GM12878 (cell line): ENCODE measurements at regions not wholly inside any gene's neighbourhood (a gene's known extent, or its start where the extent isn't known, plus 50 kb on each side); places are given as distances from the start of the nearest gene placed in this dataset.

Experiments
- ATAC-seq: fragments of 200-7000 bp; cut with Tn5 transposase; 3 replicates; pipeline ENCODE4 v1.9.1; 2020; ENCODE audit warnings: mild to moderate bottlenecking, moderate library complexity
- BruUV-seq: library from RNA; stranded (reverse); fragments of 400-500 nt; replicated peaks from 2 replicates; lab custom pipeline; 2021; lab: Mats Ljungman, UMichigan
- CTCF ChIA-PET: fragments of 300-600 bp; sonication (Branson Sonifier 250); formaldehyde crosslinking; extraction: SDS; loops from one replicate; lab custom pipeline; 2021; ENCODE audit warnings: inconsistent platforms; lab: Yijun Ruan, JAX
- POLR2A ChIA-PET: fragments of 350-600 bp; formaldehyde crosslinking; extraction: SDS; loops from one replicate; lab custom pipeline; 2021; ENCODE audit warnings: inconsistent platforms; lab: Charles Lee
- RAD21 ChIA-PET: fragments of 300-600 bp; sonication (Branson Sonifier 250); formaldehyde crosslinking; loops from one replicate; lab custom pipeline; 2023; ENCODE audit warnings: antibody characterized with exemption; ENCODE audit not compliant: unreplicated experiment; lab: Charles Lee
- SMC1A ChIA-PET: fragments of 300-600 bp; sonication (Branson Sonifier 250); formaldehyde crosslinking; loops from one replicate; lab custom pipeline; 2023; ENCODE audit not compliant: unreplicated experiment, uncharacterized antibody; lab: Charles Lee
- DNase-seq: peaks from one replicate; pipeline ENCODE4 v3.0.0-alpha.2; 2011; ENCODE audit warnings: low read depth, low spot score
- FAIRE-seq: peaks from 3 replicates; lab custom pipeline; 2011; peaks lifted over from hg19 to GRCh38; lab: Jason Lieb, UNC
- H2AFZ ChIP-seq: 2 replicates; pipeline ENCODE4 v1.6.0; 2011; ENCODE audit warnings: low read depth, low read length, control low read depth; ENCODE audit not compliant: control insufficient read depth
- H3K27ac ChIP-seq: 2 replicates; pipeline ENCODE4 v1.5.1; 2011; ENCODE audit warnings: control low read depth; ENCODE audit not compliant: control insufficient read depth, insufficient read depth
- H3K27me3 ChIP-seq, 2 experiments: replicated peaks in 1 of 2; 2 replicates each; pipeline versions ENCODE4 v1.6.0 to v1.6.1; 2011; ENCODE audit warnings: low read length in 1 of 2; ENCODE audit not compliant: control insufficient read depth in 2 of 2, insufficient read depth in 2 of 2
- H3K36me3 ChIP-seq, 2 experiments: 2 replicates each; pipeline ENCODE4 v1.5.1; 2011; ENCODE audit warnings: low read length in 1 of 2; ENCODE audit not compliant: control insufficient read depth in 2 of 2, insufficient read depth in 2 of 2
- H3K4me1 ChIP-seq: 2 replicates; pipeline ENCODE4 v1.6.1; 2011; ENCODE audit warnings: mild to moderate bottlenecking, low read length, moderate library complexity, mixed read lengths; ENCODE audit not compliant: control insufficient read depth, insufficient read depth
- H3K4me2 ChIP-seq: 2 replicates; pipeline ENCODE4 v1.6.0; 2011; ENCODE audit warnings: control low read depth; ENCODE audit not compliant: control insufficient read depth, insufficient read depth
- H3K4me3 ChIP-seq: fragments of 200-600 bp; sonication (generic); 2 replicates; pipeline ENCODE4 v1.5.1; 2016
- H3K79me2 ChIP-seq: 2 replicates; pipeline ENCODE4 v1.6.0; 2011; ENCODE audit warnings: low read length; ENCODE audit not compliant: control insufficient read depth, insufficient read depth
- H3K9ac ChIP-seq: 2 replicates; pipeline ENCODE4 v1.8.0; 2011; ENCODE audit warnings: low read length, control low read depth, mixed read lengths; ENCODE audit not compliant: control insufficient read depth, insufficient read depth
- H3K9me3 ChIP-seq: replicated peaks from 3 replicates; pipeline ENCODE4 v1.5.1; 2011; ENCODE audit warnings: mild to moderate bottlenecking, low read length; ENCODE audit not compliant: control insufficient read depth, insufficient read depth
- H4K20me1 ChIP-seq: 2 replicates; pipeline ENCODE4 v1.6.0; 2011; ENCODE audit not compliant: control insufficient read depth, insufficient read depth
- GABPA ChIP-seq: IDR thresholded peaks from 2 replicates; pipeline ENCODE4 v1.6.1; 2014; ENCODE audit warnings: antibody characterized with exemption, low read depth, mild to moderate bottlenecking, inconsistent platforms
- NFYB ChIP-seq: IDR thresholded peaks from 2 replicates; pipeline ENCODE4 v1.6.1; 2011; ENCODE audit warnings: low read depth, mild to moderate bottlenecking, low read length, improper control_type of control experiment, moderate library complexity; ENCODE audit not compliant: insufficient read depth
- PRDM15 ChIP-seq: fragments of 450-650 bp; formaldehyde crosslinking; IDR thresholded peaks from 2 replicates; pipeline ENCODE4 v1.4.0; 2020; ENCODE audit warnings: mild to moderate bottlenecking, moderate library complexity
- RAD21 ChIP-seq: IDR thresholded peaks from 2 replicates; pipeline ENCODE4 v1.6.1; 2011; ENCODE audit warnings: mild to moderate bottlenecking, low read depth, low read length, moderate library complexity; ENCODE audit not compliant: insufficient read depth
- SIX5 ChIP-seq: IDR thresholded peaks from 2 replicates; pipeline ENCODE4 v1.6.1; 2011; ENCODE audit warnings: mild to moderate bottlenecking, low read depth, low read length, moderate library complexity; ENCODE audit not compliant: severe bottlenecking
- STAT3 ChIP-seq: IDR thresholded peaks from 2 replicates; pipeline ENCODE4 v1.6.1; 2011; ENCODE audit warnings: low read depth, low read length, improper control_type of control experiment
- TAF1 ChIP-seq: IDR thresholded peaks from 2 replicates; pipeline ENCODE4 v1.6.1; 2011; ENCODE audit warnings: mild to moderate bottlenecking, low read depth, low read length, borderline replicate concordance
- WRNIP1 ChIP-seq: IDR thresholded peaks from 2 replicates; pipeline ENCODE4 v1.6.1; 2011; ENCODE audit warnings: low read depth, low read length, improper control_type of control experiment, borderline replicate concordance
- WGBS: methylation state at CpG from one replicate; pipeline ENCODE4 v1.1.6; 2016; ENCODE audit warnings: low lambda C conversion rate; ENCODE audit not compliant: insufficient replicate concordance, insufficient coverage; ENCODE audit errors: missing lambda C conversion rate; 5-methylcytosine and 5-hydroxymethylcytosine counted together
- in situ Hi-C: fragments of 300-500 bp; cut with MboI; formaldehyde crosslinking; loops from 9 replicates; pipeline ENCODE4 v1.14.3; 2018; ENCODE audit warnings: mixed read lengths
- intact Hi-C: fragments of 100-400 bp; cut with micrococcal nuclease; formaldehyde crosslinking; loops from one replicate; pipeline ENCODE4 v1.14.2; 2022; ENCODE audit not compliant: unreplicated experiment
- TF ChIP-seq, protein P1 (sequence below): IDR thresholded peaks from 2 replicates; pipeline ENCODE4 v1.6.1; 2011; ENCODE audit warnings: low read depth, low read length, improper control_type of control experiment, borderline replicate concordance
- TF ChIP-seq, protein P2 (sequence below): fragments of 450-650 bp; formaldehyde crosslinking; IDR thresholded peaks from 2 replicates; pipeline ENCODE4 v1.5.0; 2022; ENCODE audit warnings: mild to moderate bottlenecking, missing genetic modification characterization

DNA sequence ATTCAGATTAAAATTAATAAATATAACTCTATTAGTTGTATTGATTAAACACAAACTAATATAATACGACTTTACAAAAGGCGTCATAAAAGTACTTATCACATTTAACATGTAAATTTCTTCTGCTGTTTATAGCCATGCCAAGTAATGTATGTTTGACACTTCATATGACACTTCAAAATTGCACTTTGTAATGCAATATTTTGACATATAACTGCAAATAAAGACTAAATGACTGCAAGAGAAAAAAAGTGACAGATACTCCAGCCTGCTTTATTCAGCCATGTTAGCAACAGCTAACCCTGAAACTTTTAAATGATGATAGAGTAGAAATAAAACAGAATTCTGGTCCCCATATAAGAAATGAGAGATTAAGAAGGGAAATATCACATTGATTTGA is 1238.0 kb downstream of the MRPL39 start:
- no peaks in the 10 kb centered on the region for H3K79me2 ChIP-seq
- no peak for TF ChIP-seq GABPA
- no peaks in the 10 kb centered on the region for H3K36me3 ChIP-seq
- H3K4me2 ChIP-seq, result no peak overlapping the region
- WGBS, result 33% methylated on average over 2 of the region's 2 CpGs
- BruUV-seq, result no TSS peak
- ChIA-PET CTCF (interaction anchor here (0.6 kb wide), 1 partner anchor 1824 kb away, joined by 3 read pairs; no protein-coding TSS in a partner anchor), RAD21 (no interaction called here), SMC1A (interaction anchor here (0.9 kb wide), 1 partner anchor 16 kb away, joined by 4 read pairs; no protein-coding TSS in a partner anchor), POLR2A (no interaction called here)
- H3K9ac ChIP-seq, result no peak overlapping the region
- no peak for FAIRE-seq
- ATAC-seq, result no peak
- in situ Hi-C loops (no loop called here), intact Hi-C loops (no loop called here)
- no peak overlapping the region for H2AFZ ChIP-seq
- H3K9me3 ChIP-seq, result no peaks in the 10 kb centered on the region
- no peak overlapping the region for H3K4me3 ChIP-seq
- no peaks in the 10 kb centered on the region for H3K4me1 ChIP-seq
- H3K27ac ChIP-seq, result no peak overlapping the region
- DNase-seq, result no peak
- H4K20me1 ChIP-seq, result no peaks in the 10 kb centered on the region
- H3K27me3 ChIP-seq, result no peaks in the 10 kb centered on the region

GRCh38 chr21:24367936-24368335 is 1239.3 kb downstream of the MRPL39 start:
- no peak for DNase-seq
- no peaks in the 10 kb centered on the region for H3K4me1 ChIP-seq
- H3K27ac ChIP-seq, result no peak overlapping the region
- CTCF ChIA-PET, result no interaction called here
- BruUV-seq, result no TSS peak
- no peaks in the 10 kb centered on the region for H3K27me3 ChIP-seq
- H3K9ac ChIP-seq, result no peak overlapping the region
- intact Hi-C loops (no loop called here), in situ Hi-C loops (no loop called here)
- H3K9me3 ChIP-seq, result no peaks in the 10 kb centered on the region
- POLR2A ChIA-PET, result no interaction called here
- no peaks in the 10 kb centered on the region for H4K20me1 ChIP-seq
- no peak overlapping the region for H3K4me2 ChIP-seq
- H3K4me3 ChIP-seq, result no peak overlapping the region
- RAD21 ChIA-PET, result no interaction called here
- H2AFZ ChIP-seq, result no peak overlapping the region
- SMC1A ChIA-PET, result no interaction called here
- no peaks in the 10 kb centered on the region for H3K79me2 ChIP-seq
- FAIRE-seq, result no peak
- no peaks in the 10 kb centered on the region for H3K36me3 ChIP-seq
- no peak for ATAC-seq
- TF ChIP-seq STAT3 (no peak), WRNIP1 (no peak), TAF1 (no peak), PRDM15 (CRISPR knock-in tag) (no peak), NFYB (no peak), SIX5 (no peak), RAD21 (no peak)
- TF ChIP-seq, protein P1, sequence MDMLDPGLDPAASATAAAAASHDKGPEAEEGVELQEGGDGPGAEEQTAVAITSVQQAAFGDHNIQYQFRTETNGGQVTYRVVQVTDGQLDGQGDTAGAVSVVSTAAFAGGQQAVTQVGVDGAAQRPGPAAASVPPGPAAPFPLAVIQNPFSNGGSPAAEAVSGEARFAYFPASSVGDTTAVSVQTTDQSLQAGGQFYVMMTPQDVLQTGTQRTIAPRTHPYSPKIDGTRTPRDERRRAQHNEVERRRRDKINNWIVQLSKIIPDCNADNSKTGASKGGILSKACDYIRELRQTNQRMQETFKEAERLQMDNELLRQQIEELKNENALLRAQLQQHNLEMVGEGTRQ, result no peak
- TF ChIP-seq, protein P2, sequence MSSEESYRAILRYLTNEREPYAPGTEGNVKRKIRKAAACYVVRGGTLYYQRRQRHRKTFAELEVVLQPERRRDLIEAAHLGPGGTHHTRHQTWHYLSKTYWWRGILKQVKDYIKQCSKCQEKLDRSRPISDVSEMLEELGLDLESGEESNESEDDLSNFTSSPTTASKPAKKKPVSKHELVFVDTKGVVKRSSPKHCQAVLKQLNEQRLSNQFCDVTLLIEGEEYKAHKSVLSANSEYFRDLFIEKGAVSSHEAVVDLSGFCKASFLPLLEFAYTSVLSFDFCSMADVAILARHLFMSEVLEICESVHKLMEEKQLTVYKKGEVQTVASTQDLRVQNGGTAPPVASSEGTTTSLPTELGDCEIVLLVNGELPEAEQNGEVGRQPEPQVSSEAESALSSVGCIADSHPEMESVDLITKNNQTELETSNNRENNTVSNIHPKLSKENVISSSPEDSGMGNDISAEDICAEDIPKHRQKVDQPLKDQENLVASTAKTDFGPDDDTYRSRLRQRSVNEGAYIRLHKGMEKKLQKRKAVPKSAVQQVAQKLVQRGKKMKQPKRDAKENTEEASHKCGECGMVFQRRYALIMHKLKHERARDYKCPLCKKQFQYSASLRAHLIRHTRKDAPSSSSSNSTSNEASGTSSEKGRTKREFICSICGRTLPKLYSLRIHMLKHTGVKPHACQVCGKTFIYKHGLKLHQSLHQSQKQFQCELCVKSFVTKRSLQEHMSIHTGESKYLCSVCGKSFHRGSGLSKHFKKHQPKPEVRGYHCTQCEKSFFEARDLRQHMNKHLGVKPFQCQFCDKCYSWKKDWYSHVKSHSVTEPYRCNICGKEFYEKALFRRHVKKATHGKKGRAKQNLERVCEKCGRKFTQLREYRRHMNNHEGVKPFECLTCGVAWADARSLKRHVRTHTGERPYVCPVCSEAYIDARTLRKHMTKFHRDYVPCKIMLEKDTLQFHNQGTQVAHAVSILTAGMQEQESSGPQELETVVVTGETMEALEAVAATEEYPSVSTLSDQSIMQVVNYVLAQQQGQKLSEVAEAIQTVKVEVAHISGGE (CRISPR knock-in tag), result no peak
